GM12874 (cell line): ENCODE measurements at regions not wholly inside any gene's neighbourhood (a gene's known extent, or its start where the extent isn't known, plus 50 kb on each side); places are given as distances from the start of the nearest gene placed in this dataset.

Source experiments
- TF ChIP-seq, protein P1 (sequence below): IDR thresholded peaks from 2 replicates; pipeline ENCODE4 v1.5.1; 2011; ENCODE audit warnings: low read depth, mild to moderate bottlenecking, control low read depth, low read length, moderate library complexity; ENCODE audit not compliant: insufficient read depth

DNA sequence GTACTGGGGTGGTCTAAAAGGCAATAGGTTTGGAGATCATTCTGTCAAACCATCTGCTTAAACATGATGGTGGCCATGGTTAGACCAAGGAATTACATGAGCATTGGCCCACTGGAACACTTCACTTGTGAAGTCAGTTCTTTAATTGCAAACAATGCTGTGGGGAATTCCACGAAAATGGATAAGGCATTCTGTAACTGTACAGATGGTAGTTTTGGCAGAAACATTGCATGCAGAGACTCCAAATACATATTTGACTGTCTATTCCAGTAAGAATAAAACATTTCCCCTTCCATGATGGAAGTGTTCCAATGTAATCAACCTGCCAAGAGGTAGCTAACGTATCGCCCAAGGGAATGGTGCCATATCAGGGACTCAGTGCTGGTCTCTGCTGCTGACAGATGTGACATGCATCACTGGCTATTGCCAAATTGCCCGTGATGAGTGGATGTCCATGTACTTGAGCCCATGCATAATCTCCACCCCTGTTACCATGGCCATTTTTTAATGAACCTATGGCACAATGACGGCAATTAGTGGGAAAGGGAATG, 417.9 kb downstream of the CDH7 start:
- TF ChIP-seq, protein P1, sequence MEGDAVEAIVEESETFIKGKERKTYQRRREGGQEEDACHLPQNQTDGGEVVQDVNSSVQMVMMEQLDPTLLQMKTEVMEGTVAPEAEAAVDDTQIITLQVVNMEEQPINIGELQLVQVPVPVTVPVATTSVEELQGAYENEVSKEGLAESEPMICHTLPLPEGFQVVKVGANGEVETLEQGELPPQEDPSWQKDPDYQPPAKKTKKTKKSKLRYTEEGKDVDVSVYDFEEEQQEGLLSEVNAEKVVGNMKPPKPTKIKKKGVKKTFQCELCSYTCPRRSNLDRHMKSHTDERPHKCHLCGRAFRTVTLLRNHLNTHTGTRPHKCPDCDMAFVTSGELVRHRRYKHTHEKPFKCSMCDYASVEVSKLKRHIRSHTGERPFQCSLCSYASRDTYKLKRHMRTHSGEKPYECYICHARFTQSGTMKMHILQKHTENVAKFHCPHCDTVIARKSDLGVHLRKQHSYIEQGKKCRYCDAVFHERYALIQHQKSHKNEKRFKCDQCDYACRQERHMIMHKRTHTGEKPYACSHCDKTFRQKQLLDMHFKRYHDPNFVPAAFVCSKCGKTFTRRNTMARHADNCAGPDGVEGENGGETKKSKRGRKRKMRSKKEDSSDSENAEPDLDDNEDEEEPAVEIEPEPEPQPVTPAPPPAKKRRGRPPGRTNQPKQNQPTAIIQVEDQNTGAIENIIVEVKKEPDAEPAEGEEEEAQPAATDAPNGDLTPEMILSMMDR = no peak

DNA sequence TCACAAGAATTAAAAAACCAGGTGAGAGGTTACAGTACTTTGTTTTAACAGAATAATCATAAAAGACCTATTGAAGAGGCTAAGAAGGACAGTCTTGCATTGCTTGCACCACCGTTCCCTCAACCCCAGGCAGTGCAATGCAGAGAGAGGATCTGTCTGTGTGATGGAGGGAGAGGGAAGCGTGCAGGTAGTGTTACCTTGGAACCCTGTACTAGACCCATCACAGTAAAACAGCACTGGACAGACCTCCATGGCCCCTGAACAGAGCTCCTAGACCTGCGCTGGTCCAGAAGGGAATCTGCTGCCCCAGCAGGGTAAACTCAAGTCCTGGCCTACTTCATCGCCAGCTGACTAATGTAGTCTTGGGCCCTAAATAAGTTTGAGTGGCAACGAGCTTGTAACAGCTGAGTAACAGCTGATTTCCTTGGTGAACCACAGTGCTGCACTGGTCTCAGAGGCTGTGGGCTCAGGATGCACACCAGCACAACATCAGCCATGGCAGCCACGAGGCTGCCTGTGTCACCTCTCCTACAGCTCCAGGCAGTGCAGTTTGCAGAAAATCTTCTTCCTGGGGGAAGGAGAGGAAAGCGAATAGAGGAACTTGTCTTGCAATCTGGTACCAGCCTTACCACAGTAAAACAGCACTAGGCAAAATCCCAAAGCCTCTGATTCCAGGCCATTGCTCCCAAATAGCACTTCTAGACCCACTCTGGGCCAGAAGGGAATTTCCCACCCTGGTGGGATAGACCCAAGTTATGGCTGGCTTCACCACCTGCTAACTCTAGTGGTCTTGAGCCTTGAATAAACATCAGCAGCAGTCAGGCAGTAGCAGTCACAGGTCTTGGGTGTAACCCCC, 417.2 kb downstream of the CDH7 start:
- TF ChIP-seq, protein P1 = no peak

DNA sequence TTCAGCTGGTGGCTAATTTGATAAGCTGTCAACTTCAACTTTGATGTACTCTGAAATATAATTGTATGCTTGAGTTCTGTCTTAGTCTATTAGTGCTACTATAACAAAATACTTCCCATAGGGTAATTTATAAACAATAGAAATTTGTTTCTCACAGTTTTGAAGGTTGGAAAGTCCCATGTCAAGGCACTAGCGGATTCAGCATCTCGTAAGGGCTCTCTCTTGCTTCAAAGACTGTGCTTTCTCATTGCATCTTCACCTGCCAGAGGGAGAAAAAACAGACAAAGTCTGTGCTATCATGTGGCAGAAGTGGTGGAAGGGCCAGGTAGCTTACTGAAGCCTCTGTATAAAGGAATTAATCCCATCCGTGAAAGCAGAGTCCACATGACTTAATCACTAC, 409.2 kb downstream of the CDH7 start:
- TF ChIP-seq, protein P1 = no peak

DNA sequence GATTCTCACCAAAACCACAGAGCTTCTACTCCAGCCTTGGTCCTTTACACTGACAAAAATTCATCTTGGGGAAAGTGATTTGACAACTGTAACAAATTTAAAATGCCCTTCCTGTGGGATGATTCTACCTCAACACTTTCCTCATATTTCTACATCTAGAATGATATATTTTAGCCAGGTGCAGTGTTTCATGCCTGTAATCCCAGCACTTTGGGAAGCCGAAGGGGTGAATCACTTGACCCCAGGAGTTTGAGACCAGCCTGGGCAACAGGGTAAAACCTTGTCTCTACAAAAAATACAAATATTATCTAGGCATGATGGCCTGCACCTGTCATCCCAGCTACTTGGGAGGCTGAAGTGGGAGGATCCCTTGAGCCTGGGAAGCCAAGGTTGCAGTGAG, 408.6 kb downstream of the CDH7 start:
- TF ChIP-seq, protein P1 = no peak

DNA sequence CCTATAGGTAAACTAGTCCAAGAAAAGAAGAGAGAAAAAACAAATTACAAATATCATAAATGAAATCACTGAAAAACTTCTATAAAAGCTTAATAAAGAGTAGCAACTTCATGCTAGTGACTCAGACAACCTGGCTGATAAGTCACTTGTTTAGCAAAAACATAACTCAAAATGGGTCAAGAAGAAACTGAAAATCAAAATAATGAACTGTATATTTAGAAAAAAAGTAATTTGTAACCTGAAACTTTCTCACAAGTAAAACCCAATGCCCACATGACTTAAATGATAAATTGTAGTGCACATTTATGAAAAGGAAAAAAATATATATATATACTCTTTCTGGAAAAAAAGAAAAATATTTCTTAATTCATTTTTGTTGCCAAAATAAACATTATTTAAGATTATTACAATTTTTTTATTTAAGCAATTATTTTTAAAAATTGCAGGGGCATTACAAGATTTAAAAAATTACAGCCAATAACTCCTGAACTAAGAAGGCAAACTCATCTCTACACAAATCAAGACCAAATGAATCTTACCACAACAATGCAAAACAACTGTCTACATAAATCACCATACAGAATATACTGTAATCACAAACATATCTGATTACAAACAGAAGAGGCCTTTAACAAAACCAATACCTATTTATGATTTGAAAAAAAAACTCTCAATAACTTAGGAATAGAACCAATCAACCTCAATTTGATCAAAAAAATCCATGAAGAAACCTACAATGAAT, 406.3 kb downstream of the CDH7 start:
- TF ChIP-seq, protein P1 = no peak

DNA sequence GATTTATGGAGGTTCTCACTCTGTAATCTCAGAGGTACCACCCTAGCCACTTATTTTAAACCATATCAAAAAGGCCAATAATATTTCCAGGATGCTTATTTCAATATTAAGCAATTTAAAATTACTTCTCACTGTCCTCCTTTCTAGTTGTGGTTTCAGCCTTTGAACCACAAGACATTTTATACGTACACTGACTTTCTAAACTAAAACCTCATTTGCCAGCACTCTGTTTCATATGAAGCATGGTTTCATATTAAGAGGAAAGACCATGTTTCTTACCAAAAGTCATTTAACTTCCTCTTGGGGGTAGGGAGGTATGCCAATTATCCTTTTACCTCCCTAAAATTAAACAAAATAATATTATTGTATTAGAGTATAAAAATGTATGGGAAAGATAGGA, 399.8 kb downstream of the CDH7 start:
- TF ChIP-seq, protein P1 = no peak

DNA sequence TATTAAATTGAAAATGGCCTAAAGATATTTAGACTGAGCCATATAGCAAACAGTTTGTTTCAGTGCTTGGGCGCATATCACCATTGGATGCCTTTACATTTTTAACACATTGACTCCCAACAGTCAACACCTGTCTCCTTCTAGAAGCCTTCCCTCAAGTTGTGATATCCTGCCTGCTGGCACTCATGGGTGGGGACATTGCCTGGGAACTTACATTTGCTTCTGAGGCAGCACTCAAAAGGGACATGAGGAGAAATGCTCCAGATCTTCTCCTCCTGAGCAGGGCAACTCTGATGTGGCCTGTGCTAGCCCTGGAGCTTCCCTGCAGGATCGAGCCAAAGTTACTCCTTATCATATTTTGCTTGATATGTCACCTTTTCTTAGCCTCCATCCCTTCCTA, 392.2 kb downstream of the CDH7 start:
- TF ChIP-seq, protein P1 = no peak
